ENCODE measurements at regions not wholly inside any gene's neighbourhood (a gene's known extent, or its start where the extent isn't known, plus 50 kb on each side); places are given as distances from the start of the nearest gene placed in this dataset.

DNA sequence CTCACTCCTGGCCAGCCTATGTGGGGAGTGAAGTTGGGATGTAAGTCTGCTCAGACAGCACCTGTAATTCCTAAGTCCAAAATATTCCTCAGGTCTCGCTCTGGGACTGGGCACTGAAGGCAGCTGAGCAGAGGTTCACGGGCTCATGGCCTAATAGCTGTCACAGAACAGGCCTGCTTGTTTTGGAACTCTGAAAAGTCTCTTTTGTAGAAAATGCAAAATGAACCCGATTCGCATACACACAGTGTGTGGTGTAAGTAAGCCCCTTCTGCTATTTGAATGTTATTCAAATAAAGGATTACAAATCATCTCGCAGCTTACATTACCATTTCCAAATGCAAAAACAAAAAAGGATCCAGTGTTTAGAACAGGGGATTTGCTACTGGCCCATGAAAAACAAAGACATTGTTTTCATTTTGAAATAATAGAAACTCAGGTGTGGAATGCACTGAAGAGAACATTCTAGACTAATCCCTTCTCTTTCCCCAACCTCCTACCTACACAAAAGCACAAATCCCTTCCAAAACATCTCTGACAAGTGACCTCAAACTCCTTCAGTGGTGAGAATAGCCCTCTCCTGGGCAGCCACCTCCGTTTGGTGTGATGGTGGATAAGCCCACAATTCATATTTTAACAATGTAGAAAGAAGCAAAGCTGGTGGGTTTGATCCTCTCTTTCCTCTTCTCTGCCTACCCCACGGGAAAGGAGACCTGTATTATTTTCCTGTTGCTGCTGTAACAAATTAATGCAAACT, 118.3 kb upstream of the NCK2 start:
- DNase-seq, result no peak
- no peak overlapping the region for H3K27ac ChIP-seq (replicated peaks)
- intact Hi-C loops (cut with micrococcal nuclease), result no loop called here
- no peaks in the 10 kb centered on the region for H3K4me1 ChIP-seq
- no peaks in the 10 kb centered on the region for H3K36me3 ChIP-seq
- no peaks in the 10 kb centered on the region for H3K9me3 ChIP-seq (replicated peaks)
- TF ChIP-seq, protein P1, sequence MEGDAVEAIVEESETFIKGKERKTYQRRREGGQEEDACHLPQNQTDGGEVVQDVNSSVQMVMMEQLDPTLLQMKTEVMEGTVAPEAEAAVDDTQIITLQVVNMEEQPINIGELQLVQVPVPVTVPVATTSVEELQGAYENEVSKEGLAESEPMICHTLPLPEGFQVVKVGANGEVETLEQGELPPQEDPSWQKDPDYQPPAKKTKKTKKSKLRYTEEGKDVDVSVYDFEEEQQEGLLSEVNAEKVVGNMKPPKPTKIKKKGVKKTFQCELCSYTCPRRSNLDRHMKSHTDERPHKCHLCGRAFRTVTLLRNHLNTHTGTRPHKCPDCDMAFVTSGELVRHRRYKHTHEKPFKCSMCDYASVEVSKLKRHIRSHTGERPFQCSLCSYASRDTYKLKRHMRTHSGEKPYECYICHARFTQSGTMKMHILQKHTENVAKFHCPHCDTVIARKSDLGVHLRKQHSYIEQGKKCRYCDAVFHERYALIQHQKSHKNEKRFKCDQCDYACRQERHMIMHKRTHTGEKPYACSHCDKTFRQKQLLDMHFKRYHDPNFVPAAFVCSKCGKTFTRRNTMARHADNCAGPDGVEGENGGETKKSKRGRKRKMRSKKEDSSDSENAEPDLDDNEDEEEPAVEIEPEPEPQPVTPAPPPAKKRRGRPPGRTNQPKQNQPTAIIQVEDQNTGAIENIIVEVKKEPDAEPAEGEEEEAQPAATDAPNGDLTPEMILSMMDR (IDR thresholded peaks at IDR 0.05; ENCODE audit: borderline replicate concordance), result no peak
- H3K4me3 ChIP-seq, result no peak overlapping the region
- peaks cover 16% of the 10 kb centered on the region for H3K27me3 ChIP-seq (ENCODE audit: low read depth)

DNA sequence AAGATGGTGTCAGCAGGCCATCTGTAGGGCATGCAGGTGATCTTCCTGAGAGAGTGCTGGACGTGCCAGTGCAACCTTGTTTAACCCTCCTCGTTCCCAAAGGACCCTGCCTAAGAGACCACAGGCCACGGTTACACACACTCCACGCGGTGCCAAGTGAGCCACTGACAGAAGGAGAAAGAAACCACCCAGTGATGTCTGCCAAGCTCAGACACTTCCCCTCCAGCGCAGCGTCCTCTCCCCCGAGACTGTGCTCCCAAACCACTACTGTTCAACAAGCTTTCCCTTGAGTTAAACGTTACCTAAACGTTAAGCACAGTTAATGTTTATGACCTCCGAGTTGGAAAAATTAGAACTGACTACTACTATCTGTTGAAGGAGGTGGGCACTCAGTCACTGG, 119.1 kb upstream of the NCK2 start:
- H3K36me3 ChIP-seq, result no peaks in the 10 kb centered on the region
- peaks cover 16% of the 10 kb centered on the region for H3K27me3 ChIP-seq (ENCODE audit: low read depth)
- no peaks in the 10 kb centered on the region for H3K4me1 ChIP-seq
- intact Hi-C loops (cut with micrococcal nuclease), result no loop called here
- no peak overlapping the region for H3K27ac ChIP-seq (replicated peaks)
- H3K9me3 ChIP-seq (replicated peaks), result no peaks in the 10 kb centered on the region
- TF ChIP-seq, protein P1 (IDR thresholded peaks at IDR 0.05; ENCODE audit: borderline replicate concordance), result no peak
- H3K4me3 ChIP-seq, result no peak overlapping the region
- DNase-seq, result no peak

DNA sequence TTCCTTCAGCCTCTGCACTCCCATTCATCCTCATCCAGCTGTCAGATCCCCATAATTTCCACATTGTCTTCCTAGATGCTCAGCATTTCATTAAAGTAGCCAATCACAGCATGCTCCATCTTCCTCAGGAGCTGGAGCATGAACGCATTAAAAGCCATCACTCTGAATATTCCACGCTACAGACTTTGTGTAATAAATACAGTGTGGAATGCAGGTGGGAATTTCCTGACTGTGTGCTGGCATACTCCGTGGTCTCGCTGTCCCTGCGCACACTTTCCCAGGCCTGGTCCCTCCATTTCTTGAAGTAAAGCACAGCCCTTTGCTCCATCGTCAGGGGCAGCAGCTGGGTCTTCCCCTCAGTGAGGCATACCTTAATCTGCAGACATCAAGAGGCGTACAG, 123.7 kb upstream of the NCK2 start:
- DNase-seq, result no peak
- no peaks in the 10 kb centered on the region for H3K36me3 ChIP-seq
- TF ChIP-seq, protein P1 (IDR thresholded peaks at IDR 0.05; ENCODE audit: borderline replicate concordance), result no peak
- H3K4me3 ChIP-seq, result no peak overlapping the region
- no peak overlapping the region for H3K27ac ChIP-seq (replicated peaks)
- intact Hi-C loops (cut with micrococcal nuclease), result no loop called here
- H3K9me3 ChIP-seq (replicated peaks), result no peaks in the 10 kb centered on the region
- peaks cover 17% of the 10 kb centered on the region for H3K27me3 ChIP-seq (ENCODE audit: low read depth)
- peaks cover 5% of the 10 kb centered on the region for H3K4me1 ChIP-seq

DNA sequence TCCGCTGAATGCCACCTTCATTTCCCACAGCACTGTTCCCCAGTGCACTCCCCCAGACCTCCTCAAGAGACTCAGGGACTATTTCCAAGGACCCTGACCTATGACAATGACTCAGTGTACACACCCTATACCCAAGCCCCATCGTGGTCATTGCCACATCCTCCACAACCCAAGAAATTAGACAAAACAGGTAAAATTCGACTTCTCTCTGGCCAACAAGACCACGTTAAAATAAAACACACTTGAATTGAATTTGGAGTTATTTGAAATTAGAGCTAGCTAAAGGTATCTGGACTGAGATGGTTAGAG, 126.4 kb upstream of the NCK2 start:
- H3K9me3 ChIP-seq (replicated peaks), result no peaks in the 10 kb centered on the region
- intact Hi-C loops (cut with micrococcal nuclease), result no loop called here
- peaks cover 5% of the 10 kb centered on the region for H3K4me1 ChIP-seq
- DNase-seq, result no peak
- no peaks in the 10 kb centered on the region for H3K36me3 ChIP-seq
- H3K27ac ChIP-seq (replicated peaks), result no peak overlapping the region
- TF ChIP-seq, protein P1 (IDR thresholded peaks at IDR 0.05; ENCODE audit: borderline replicate concordance), result no peak
- H3K27me3 ChIP-seq (ENCODE audit: low read depth), result peaks cover 4% of the 10 kb centered on the region
- no peak overlapping the region for H3K4me3 ChIP-seq

DNA sequence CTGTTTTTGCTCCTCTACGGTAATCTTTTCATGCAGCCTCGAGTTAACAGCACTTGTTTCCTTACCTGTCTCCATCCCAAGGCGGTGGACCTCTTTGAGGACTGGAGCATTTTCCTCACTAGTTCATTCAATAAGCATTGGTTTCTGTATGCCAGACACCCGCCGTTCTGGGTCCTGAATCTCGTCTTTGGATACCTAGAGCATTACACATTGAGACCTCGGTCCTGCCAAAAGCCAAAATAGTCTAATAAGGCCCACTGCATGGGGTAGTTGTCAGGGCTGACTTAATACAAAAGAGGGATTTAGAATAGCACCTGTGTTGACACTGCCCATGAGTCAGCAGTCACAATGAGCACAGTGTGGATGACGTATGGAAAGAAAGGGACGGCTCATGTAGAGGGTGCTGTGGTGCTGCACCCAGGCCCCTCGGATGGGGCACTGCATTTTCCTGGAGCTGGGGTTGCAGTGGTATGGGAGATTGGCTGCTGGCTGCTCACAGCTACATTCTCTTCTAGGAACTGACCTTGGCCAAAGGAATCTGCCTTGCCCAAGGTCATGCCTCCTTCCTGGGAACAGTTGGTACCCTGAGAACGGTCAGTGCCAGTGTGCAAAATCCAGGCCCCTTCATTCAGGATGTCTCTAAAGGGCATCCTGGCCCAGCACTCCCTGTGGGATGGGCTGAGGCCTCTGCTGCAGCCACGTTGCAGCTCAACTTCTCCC, 126.9 kb upstream of the NCK2 start:
- H3K4me1 ChIP-seq, result peaks cover 5% of the 10 kb centered on the region
- no peaks in the 10 kb centered on the region for H3K36me3 ChIP-seq
- no peak overlapping the region for H3K27ac ChIP-seq (replicated peaks)
- peaks cover 4% of the 10 kb centered on the region for H3K27me3 ChIP-seq (ENCODE audit: low read depth)
- H3K4me3 ChIP-seq, result no peak overlapping the region
- no peaks in the 10 kb centered on the region for H3K9me3 ChIP-seq (replicated peaks)
- no peak for DNase-seq
- intact Hi-C loops (cut with micrococcal nuclease), result no loop called here
- TF ChIP-seq, protein P1 (IDR thresholded peaks at IDR 0.05; ENCODE audit: borderline replicate concordance), result no peak
